Renal cortex interstitium (tissue), 11 donors: ENCODE measurements at regions not wholly inside any gene's neighbourhood (a gene's known extent, or its start where the extent isn't known, plus 50 kb on each side); places are given as distances from the start of the nearest gene placed in this dataset.
"Not testable (repeated sequence)": the region's sequence is repeated elsewhere in the genome, so short reads cannot be mapped to it uniquely, and the experiment has no call there.

Source experiments
- DNase-seq, 11 donors: peaks; one replicate each; pipeline ENCODE4 v3.0.0-alpha.2; 2013; ENCODE audit warnings: low read depth in 9 of 11, low spot score in 4 of 11; ENCODE audit errors: extremely low read depth in 1 of 11

DNA sequence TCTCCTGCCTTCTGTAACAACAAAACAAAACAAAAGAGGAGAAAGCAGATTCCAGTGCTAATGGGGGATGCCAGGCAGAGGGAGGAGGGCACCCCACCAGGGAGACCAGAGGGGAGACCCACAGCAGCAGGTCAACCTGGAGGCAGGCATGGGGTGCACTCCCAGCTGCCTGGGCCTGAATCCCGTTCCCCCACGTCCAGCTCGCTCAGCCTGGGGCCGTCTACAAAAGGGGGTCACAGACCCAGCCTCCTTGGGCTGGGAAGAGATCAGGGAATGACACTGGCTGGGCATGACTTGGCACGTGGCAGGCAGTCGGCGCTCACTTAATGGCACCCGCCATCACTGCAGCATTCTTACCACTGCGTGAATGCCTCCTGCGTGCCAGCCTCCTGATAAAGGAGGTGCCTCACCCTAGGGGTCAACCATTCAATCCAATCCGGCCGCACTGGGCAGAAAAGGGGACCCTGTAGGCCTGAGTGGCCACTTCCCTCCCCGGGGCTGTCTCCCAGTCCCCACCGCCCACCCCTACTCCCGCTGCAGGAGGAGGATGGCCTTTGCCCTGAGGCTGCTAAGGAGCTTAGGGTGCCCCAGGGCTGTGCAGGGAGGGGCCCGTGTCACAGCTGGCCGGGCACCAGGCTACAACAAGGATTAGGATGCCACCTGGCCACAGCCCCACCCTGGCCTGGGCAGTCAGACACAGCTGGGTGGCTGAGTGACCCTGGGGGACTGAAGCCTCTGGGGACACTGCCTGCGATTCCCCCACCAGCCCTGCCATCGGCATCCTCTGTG is 87.5 kb downstream of the NCOR2 start:
- DNase-seq: no peak

DNA sequence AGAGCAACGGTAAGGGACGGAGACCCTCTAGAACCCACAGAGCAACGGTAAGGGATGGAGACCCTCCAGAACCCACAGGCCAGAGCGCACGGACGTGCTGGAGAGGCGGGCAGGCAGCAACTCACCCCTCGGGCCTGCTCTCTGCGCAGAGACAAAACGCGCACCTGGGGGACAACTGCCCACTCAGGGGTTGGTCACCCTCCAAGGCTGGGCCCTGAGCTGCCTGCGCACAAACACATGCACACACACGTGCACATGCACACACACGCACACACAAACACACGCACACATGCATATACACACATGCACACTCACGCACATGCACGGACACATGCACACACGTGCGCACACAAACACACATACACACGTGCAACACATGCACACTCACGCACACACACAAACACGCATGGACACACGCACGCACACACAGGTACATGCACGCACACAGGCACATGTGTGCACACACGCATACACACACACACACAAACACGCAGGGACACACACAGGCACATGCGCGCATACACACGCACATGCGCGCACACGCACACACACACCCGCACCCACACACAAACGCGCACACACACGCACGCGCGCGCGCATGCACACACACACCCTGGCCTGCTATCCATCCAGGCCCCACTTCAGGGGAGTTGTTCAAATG is 88.3 kb downstream of the NCOR2 start:
- no peak for DNase-seq

DNA sequence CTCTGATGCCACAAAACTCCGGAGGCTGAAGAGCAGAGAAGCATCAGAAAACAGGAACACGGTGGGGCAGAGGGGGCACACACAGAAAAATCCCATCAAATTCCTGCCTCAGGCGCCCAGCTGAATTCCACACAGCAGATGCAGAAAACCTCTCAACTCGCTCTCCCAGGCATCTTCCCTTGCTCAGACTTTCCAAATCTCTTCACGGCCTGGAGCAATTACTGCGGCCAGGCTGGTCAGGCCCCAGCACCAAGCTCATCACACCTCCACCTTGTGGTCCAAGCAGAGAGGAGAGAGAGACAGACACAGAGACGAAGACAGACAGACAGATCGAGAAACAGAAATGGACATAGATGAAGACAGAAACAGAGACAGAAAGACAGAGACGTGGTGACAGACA is 89.0 kb downstream of the NCOR2 start:
- DNase-seq: no peak

DNA sequence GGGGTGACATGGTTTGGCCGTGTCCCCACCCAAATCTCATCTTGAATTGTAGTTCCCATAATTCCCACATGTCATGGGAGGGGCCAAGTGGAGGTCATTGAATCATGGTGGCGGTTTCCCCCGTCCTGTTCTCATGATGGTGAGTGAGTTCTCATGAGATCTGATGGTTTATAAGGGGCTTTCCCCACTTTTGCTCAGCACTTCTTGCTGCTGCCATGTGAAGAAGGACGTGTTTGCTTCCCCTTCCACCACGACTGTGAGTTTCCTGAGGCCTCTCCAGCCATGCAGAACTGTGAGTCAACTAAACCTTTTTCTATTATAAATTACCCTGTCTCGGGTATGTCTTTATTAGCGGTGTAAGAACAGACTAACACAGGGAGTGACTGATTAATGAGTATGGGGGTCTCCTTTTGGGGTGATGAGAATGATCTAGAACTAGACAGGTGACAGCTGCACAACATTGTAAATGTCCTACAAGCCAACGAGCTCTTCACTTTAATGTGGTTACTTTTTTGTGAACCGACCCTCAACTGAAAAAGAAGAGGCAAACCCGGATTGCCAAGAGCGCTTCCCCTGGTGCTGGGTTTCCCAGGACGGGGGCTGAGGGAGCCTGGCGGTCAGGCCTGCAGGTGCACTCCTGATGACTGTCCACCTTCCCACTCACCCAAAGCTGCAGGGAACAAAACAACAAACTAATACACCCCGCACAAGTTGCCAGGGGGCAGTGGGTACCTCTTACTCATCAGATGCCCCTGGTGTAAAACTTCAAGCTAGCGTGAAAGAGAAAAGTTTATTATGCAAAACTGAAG is 90.1 kb downstream of the NCOR2 start:
- DNase-seq: no peak

DNA sequence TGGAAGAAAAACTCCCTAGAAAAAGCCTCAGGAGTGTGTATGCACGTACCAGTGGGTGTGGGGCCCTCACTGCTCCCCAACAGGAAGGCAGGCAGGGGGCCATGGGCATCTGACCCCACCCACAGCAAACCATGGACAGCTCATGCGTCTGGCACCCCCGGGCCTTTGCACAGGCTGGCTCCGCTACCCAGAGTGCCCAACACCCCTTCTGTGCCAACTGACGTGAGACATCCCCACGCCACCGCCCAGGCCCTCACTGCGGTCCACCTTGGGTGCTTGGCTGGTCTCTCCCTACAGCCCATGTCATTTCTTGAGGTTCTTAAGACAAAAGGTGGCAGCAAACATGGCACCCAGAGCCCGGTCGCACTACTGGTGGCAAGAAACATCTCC is 91.4 kb downstream of the NCOR2 start:
- DNase-seq: no peak

DNA sequence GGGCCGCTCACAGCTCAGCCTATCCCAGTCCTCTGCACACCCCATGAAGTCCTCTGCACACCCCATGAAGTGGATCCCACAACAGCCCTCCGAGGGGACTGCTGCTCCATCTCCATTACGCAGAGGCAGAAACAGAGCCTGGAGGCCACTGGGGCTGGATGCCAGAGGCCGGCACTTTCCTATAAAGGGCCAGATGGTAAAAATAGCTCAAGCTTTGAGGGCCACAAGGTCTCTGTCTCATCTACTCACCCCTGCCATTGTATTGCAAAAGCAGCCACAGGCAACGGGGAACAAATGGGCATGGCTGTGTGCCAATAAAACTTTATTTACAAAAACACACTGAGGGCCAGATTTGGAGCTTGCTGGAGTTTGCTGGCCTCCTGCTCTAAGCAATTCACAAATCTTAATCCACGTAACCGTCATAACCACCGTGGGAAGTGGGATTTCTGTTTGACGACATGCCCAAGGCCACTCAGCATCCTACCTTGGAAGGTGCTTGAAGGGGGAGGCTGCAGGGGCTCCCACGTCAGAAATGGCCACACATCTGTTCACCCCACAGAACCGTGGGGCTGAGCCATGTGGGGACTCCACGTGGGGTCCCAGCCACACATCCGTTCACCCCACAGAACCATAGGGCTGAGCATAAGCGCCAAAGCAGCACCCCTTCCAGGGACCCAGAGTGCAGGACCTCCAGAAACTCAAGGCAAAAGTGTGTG is 92.0 kb downstream of the NCOR2 start:
- DNase-seq: no peak

DNA sequence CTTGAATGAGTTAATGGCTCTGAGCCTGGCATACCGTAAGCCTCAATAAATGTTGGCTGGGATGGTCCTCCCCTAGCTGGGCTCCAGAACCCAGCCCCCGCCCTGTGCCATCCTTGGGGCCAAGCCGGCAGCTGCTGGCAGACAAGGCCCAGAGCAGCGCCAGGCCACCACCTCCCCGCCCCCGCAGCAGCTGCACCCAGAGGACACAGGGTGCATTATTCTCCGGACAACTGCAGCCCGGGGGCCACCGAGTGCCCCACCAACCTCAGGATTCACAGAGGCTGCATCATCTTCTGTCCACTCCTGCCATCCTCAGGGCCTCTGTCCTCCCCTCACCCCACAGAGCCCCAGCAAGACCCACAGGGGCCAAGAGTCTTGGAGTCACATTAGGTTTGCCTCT is 92.7 kb downstream of the NCOR2 start:
- no peak for DNase-seq

DNA sequence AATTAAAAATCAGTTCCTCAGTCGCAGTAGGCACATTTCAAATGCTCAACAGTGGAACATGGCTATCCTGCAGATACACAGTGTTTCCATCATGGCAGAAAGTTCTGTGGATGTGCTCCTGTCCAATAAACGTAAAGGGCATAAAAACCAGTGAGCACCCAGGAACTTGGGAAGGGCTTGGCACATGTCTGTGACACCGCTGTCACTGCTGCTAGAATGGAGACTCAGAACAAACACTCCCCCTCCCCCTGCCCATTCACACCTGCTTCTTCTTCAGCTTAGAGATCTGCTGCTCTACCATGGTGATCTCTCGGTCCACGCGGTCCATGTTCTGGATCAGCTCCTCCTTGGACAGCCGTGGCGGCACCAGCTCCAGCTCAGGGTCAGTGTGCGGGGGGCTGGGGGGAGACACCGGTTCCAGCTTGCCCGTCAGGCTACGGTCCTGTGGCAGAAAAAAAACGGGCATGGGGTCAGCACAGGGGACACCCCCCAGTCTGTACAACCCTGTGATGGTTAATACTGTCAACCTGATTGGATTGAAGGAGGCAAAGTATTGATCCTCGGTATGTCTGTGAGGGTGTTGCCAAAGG is 94.6 kb downstream of the NCOR2 start:
- no peak for DNase-seq

DNA sequence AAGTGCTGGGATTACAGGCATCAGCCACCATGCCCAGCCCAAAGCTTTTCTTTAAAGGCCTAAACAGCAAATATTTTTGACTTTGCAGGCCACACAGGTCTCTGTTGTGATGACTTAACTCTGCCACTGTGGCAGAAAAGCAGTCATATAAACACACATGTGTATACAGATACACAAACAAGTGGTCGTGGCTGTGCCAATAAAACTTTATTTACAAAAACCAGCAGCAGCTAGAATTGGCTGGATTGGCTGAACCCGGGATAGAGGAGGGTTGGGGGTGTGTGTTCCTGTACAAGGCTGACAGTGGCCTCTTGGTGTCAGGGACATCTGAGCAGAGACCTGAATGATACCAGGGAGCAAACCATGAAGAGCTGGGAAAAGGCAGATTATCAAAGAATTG is 95.6 kb downstream of the NCOR2 start:
- DNase-seq: no peak

DNA sequence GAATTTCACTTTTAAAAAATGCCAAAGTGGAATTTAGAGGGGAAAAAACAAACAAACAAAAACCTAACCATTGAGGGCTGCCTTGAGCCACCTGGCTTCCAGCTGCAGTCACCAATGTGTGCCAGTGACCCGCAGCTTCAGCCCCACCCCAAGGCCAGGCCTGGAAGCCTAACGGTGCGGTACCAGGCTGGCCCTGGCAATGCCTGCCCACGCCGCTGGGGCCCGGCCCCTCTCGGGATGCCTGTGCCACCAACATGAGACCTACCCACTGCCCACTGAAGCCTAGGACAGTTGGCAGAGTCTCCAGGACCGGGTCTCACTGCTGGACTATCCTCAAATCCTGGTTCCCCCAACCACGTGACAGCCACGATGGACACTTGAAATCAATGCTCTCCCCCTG is 96.6 kb downstream of the NCOR2 start:
- DNase-seq: no peak

DNA sequence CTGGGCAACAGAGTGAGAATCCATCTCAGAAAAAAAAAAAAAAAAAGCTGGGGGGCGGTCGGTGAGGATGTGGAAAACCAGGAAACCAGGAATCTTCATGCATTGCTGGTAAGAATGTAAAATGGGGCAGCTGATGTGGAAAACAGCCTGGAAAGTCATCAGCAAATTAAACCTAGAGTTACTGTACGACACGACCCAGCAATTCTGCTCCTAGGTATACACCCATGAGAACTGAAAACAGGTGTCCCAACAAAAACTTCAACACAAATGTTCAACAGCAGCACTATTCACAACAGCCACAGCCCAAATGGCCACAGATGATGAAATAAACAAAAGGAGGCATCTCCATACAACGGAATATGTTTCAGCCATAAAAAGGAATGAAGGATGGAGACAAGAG is 97.3 kb downstream of the NCOR2 start:
- no peak for DNase-seq

DNA sequence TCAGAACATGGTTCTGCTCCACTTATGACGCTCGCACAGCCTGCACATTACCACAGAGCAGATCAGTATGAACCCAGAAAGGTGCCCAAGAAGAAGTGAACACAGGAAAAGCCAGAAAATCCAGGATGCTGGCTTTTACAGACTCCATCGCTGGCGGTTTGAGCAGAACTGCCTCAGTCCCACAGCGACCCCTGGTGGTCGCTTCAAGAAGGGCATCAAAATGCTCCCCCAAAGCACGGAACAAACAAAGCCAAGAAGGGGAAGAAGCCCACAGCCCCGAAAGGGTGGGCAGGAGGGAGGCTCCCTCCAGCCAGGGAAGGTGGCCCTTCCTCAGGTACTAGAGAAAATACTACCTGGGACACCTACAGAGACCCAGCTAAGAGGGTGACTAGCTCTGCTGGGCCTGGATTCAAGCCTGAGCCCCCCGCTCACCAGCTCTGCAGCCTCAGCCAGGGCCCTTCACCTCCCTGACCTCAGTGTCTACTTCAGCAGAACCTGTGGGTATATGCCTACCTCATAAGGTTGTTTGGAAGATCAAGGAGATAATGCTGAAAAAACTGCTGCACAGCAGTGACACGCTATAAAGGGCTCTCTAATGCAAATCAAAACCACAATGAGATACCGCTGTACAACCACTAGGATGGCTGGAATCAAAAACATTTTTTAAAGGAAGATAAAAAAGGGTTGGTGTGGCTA is 98.1 kb downstream of the NCOR2 start:
- no peak for DNase-seq

DNA sequence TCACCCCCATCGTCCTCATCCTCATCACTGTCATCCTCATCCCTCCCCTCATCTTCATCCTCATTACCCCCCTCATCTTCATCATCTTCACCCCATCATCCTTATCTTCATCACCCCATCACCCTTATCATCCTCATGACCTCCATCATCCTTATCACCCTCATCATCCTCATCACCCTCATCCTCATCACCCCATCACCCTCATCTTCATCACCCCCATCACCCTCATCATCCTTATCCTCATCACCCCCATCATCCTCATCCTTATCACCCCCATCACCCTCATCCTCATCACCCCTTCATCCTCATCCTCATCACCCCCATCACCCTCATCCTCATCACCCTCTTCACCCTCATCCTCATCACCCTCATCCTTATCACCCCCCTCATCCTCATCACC is 99.9 kb downstream of the NCOR2 start:
- not testable (repeated sequence) for DNase-seq

DNA sequence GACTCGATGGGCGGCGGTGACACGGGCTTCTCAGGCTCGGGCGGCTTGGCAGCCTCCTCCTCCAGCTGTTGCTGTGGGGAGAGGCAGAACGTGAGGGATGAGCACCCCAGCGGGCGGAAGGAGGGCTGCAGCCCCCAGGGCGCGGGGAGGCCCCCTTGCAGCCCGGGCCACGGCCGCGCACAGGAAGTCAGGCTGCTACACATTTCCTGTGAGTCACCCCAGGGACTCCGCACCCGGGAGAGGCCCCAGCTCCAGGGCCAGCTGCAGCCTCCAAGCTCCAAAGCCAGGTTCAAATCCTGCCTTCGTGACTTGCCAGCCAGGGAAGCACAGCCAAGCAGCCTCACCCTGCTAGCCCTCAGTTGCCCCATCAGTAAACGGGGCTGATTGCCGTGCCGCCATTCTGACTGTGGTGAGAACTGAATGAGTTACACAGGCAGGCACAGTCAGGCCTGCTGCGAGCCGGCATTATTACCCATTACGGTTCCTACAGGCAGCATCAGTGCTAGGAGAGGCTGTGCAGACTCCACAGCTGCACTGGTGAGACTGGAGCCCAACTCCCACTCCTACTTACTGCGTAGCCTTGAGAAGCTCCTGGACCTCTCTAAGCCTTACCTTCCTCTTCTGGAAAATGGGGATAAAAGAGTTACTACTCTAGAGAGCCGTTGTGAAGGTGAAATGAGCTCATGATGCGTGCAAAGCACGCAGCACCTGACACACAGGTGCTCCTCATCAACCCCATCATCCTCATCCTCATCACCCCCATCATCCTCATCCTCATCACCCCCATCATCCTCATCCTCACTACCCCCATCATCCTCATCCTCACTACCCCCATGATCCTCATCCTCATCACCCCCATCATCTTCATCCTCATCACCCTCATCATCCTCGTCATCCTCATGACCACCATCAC is 100.9 kb downstream of the NCOR2 start:
- no peak for DNase-seq

DNA sequence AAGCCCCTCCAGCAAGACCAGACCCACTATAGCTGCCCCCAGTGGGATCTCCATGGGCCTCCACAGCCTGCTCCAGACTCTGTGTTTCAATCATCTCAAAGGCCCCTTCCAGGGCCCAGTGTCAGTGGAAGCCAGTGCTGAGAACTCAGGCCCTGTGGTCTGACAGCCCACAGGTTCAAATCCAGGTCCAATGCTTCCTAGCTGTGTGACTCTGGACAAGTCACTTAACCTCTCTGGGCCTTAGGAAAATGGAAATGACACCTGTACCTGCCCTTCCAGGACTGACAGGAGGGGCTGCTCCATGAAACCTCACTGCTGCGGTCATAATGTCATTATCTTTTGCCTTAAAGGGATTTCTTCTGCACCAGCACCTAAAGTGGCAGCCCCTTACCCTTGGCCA is 101.9 kb downstream of the NCOR2 start:
- no peak for DNase-seq

DNA sequence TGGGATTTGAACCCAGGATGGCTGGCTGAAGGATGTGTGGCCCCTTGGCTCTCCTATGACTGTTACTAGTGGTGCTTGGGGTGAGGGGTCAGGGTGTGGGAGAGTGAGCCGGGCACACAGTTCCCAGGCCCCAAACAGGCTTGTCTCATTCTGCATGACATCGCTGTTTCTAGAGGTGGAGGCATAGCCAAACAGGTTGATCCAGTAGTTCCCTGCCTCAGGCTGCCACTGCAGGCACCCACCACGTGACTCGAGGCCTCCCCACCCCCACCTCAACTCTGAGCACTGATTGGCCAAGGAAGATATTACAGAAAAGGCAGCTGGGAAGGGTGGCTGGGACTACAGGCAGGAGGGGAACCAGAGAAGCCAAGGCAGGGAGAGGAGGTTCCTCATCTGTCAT is 102.6 kb downstream of the NCOR2 start:
- no peak for DNase-seq

DNA sequence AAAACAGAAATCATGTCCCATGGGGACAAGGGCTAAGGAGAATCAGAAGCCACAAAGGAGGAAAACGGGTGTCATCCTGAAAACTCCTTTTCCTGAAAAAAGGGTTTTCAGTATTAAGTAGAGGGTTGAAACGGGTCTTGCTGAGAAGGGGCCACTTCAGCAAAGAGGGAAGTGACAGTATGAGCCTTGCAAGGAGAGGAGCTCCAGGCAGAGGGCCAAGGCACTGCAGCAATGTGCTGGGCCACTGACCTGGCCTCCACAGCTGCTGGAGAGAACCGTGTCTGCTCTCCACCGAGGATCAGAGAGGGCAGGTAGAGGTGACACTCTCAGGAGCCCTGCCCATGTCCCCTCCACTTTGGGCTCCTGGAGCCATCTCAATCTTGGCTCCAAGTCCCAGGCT is 103.3 kb downstream of the NCOR2 start:
- DNase-seq: no peak
